A549 (cell line): ENCODE measurements at regions not wholly inside any gene's neighbourhood (a gene's known extent, or its start where the extent isn't known, plus 50 kb on each side); places are given as distances from the start of the nearest gene placed in this dataset.

Experiments used
- CBX8 ChIP-seq: fragments of 200-600 bp; sonication (generic); IDR thresholded peaks from 2 replicates; pipeline ENCODE4 v1.6.1; 2016
- CHD2 ChIP-seq: fragments of 150-350 bp; IDR thresholded peaks from 2 replicates; pipeline ENCODE4 v1.6.1; 2014; ENCODE audit warnings: low read length; ENCODE audit not compliant: partially characterized antibody
- EHMT2 ChIP-seq: fragments of 200-600 bp; sonication (generic); IDR thresholded peaks from 2 replicates; pipeline ENCODE4 v1.6.1; 2016; ENCODE audit warnings: antibody characterized with exemption, low read depth, mild to moderate bottlenecking, moderate library complexity
- EP300 ChIP-seq, 2 experiments: fragments of >200 bp; sonication (Bioruptor Twin); formaldehyde crosslinking; IDR thresholded peaks; 2 replicates in 1 of 2; 3 replicates in 1 of 2; pipeline ENCODE4 v1.6.1; 2016 to 2017
- HMGXB4 ChIP-seq: fragments of 250-450 bp; sonication (Bioruptor Pico); IDR thresholded peaks from 2 replicates; pipeline ENCODE4 v1.5.0; 2021; ENCODE audit warnings: mild to moderate bottlenecking, moderate library complexity, borderline replicate concordance
- HOXB5 ChIP-seq: fragments of 250-450 bp; sonication (Bioruptor Pico); IDR thresholded peaks from 2 replicates; pipeline ENCODE4 v1.5.0; 2020; ENCODE audit warnings: mild to moderate bottlenecking, moderate library complexity
- JUNB ChIP-seq: fragments of >200 bp; sonication (Bioruptor Twin); formaldehyde crosslinking; IDR thresholded peaks from 2 replicates; pipeline ENCODE4 v1.6.1; 2016
- MAFK ChIP-seq: fragments of 450-650 bp; IDR thresholded peaks from 2 replicates; pipeline ENCODE4 v1.6.1; 2014; ENCODE audit not compliant: partially characterized antibody
- POLR2A ChIP-seq: IDR thresholded peaks from 2 replicates; pipeline ENCODE4 v1.6.1; 2012; ENCODE audit warnings: mild to moderate bottlenecking, low read length
- TP53 ChIP-seq: fragments of 250-450 bp; sonication (Bioruptor Pico); IDR thresholded peaks from 2 replicates; pipeline ENCODE4 v1.5.0; 2021; ENCODE audit warnings: mild to moderate bottlenecking, moderate library complexity
- ZFP36 ChIP-seq: fragments of 450-650 bp; IDR thresholded peaks from 2 replicates; pipeline ENCODE4 v1.6.1; 2014; ENCODE audit warnings: borderline replicate concordance; ENCODE audit not compliant: partially characterized antibody
- TF ChIP-seq, protein P1 (sequence below): fragments of >200 bp; sonication (Bioruptor Twin); formaldehyde crosslinking; IDR thresholded peaks from 3 replicates; pipeline ENCODE4 v1.5.1; 2016

DNA sequence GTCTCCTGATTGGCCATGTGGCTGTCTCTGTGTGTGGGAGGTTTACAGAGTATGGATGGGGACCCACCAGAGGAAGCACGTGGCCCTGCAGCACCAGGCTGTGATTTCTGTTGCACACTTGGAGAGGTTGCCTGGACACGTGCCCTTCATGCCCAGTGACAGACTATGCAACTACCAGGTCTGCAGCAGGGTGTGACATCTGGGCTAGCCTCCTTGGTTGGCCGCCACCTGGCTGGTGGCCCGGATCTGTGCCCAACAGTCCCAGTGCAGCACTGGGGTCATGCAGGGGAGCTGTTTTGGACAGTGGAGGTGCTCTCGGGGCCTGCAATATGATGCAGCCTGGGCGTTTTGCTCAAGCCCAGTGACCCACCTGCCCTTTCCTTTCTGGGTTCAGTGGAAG lies 212.5 kb downstream of the UBE3A start:
- no peak for TF ChIP-seq EP300 (IDR thresholded peaks at IDR 0.05)
- TF ChIP-seq, protein P1, sequence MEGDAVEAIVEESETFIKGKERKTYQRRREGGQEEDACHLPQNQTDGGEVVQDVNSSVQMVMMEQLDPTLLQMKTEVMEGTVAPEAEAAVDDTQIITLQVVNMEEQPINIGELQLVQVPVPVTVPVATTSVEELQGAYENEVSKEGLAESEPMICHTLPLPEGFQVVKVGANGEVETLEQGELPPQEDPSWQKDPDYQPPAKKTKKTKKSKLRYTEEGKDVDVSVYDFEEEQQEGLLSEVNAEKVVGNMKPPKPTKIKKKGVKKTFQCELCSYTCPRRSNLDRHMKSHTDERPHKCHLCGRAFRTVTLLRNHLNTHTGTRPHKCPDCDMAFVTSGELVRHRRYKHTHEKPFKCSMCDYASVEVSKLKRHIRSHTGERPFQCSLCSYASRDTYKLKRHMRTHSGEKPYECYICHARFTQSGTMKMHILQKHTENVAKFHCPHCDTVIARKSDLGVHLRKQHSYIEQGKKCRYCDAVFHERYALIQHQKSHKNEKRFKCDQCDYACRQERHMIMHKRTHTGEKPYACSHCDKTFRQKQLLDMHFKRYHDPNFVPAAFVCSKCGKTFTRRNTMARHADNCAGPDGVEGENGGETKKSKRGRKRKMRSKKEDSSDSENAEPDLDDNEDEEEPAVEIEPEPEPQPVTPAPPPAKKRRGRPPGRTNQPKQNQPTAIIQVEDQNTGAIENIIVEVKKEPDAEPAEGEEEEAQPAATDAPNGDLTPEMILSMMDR, result no peak
- no peak for TF ChIP-seq EHMT2
- no peak for TF ChIP-seq HOXB5
- TF ChIP-seq CHD2, result no peak
- TF ChIP-seq HMGXB4 (CRISPR knock-in tag), result no peak
- TF ChIP-seq JUNB, result no peak
- no peak for TF ChIP-seq ZFP36
- no peak for TF ChIP-seq TP53 (CRISPR knock-in tag)
- TF ChIP-seq CBX8, result no peak
- no peak for TF ChIP-seq POLR2A
- no peak for TF ChIP-seq MAFK
